PC-9 (cell line): ENCODE measurements at regions not wholly inside any gene's neighbourhood (a gene's known extent, or its start where the extent isn't known, plus 50 kb on each side); places are given as distances from the start of the nearest gene placed in this dataset.

Source experiments
- BruUV-seq: library from RNA; stranded (reverse); fragments of 400-500 nt; replicated peaks from 2 replicates; lab custom pipeline; 2021; lab: Mats Ljungman, UMichigan
- CTCF ChIA-PET: fragments of 300-600 bp; sonication (Branson Sonifier 250); formaldehyde crosslinking; loops from one replicate; lab custom pipeline; 2022; ENCODE audit warnings: antibody characterized with exemption; lab: Charles Lee
- POLR2A ChIA-PET: fragments of 300-600 bp; sonication (Branson Sonifier 250); formaldehyde crosslinking; loops from one replicate; lab custom pipeline; 2022; ENCODE audit warnings: antibody characterized with exemption; ENCODE audit not compliant: unreplicated experiment; lab: Charles Lee
- DNase-seq, 2 experiments: peaks; one replicate each; pipeline versions ENCODE4 v3.0.0 to v3.0.0-alpha.2; 2015 to 2022; ENCODE audit warnings: mixed read lengths in 1 of 2
- H2AFZ ChIP-seq: fragments of 200-600 bp; sonication (generic); 2 replicates; pipeline ENCODE4 v1.8.1; 2017; ENCODE audit warnings: antibody characterized with exemption
- H3F3A ChIP-seq: fragments of 200-600 bp; sonication (generic); 2 replicates; pipeline ENCODE4 v1.8.1; 2017; ENCODE audit warnings: antibody characterized with exemption, mild to moderate bottlenecking, low read depth; ENCODE audit not compliant: insufficient read depth
- H3K27ac ChIP-seq: fragments of 200-600 bp; sonication (generic); 2 replicates; pipeline ENCODE4 v1.6.1; 2016; ENCODE audit warnings: mixed run types
- H3K27me3 ChIP-seq: fragments of 200-600 bp; sonication (generic); 2 replicates; pipeline ENCODE4 v1.6.1; 2016; ENCODE audit warnings: low read depth, mixed run types; ENCODE audit not compliant: insufficient read depth
- H3K36me3 ChIP-seq: fragments of 200-600 bp; sonication (generic); 2 replicates; pipeline ENCODE4 v1.6.1; 2016; ENCODE audit warnings: low read depth, mixed run types
- H3K4me1 ChIP-seq: fragments of 200-600 bp; sonication (generic); replicated peaks from 2 replicates; pipeline ENCODE4 v1.6.1; 2016; ENCODE audit warnings: mixed run types; ENCODE audit not compliant: insufficient read depth
- H3K4me2 ChIP-seq: fragments of 200-600 bp; sonication (generic); 2 replicates; pipeline ENCODE4 v1.6.1; 2017; ENCODE audit warnings: mixed run types
- H3K4me3 ChIP-seq: fragments of 200-600 bp; sonication (generic); 2 replicates; pipeline ENCODE4 v1.6.1; 2016; ENCODE audit warnings: mixed run types
- H3K79me2 ChIP-seq: fragments of 200-600 bp; sonication (generic); 2 replicates; pipeline ENCODE4 v1.6.1; 2017; ENCODE audit warnings: low read depth, mixed run types
- H3K9me2 ChIP-seq: fragments of 200-600 bp; sonication (generic); 2 replicates; pipeline ENCODE4 v1.8.1; 2017; ENCODE audit warnings: mild to moderate bottlenecking; ENCODE audit not compliant: insufficient read depth
- H3K9me3 ChIP-seq: fragments of 200-600 bp; sonication (generic); 2 replicates; pipeline ENCODE4 v1.8.1; 2016; ENCODE audit warnings: low read depth; ENCODE audit not compliant: insufficient read depth
- H4K20me1 ChIP-seq: fragments of 200-600 bp; sonication (generic); 2 replicates; pipeline ENCODE4 v1.8.1; 2017; ENCODE audit not compliant: insufficient read depth
- CTCF ChIP-seq: fragments of 200-600 bp; sonication (generic); conservative IDR thresholded peaks from 2 replicates; pipeline ENCODE4 v1.6.1; 2017; ENCODE audit warnings: mixed run types, antibody characterized with exemption, mild to moderate bottlenecking, moderate library complexity
- EZH2 ChIP-seq: fragments of 200-600 bp; sonication (generic); IDR thresholded peaks from 2 replicates; pipeline ENCODE4 v1.8.0; 2017; ENCODE audit warnings: antibody characterized with exemption, low read depth
- intact Hi-C: fragments of 100-400 bp; cut with micrococcal nuclease; formaldehyde crosslinking; loops from one replicate; pipeline ENCODE4 v1.10.0; 2022; ENCODE audit not compliant: unreplicated experiment

DNA sequence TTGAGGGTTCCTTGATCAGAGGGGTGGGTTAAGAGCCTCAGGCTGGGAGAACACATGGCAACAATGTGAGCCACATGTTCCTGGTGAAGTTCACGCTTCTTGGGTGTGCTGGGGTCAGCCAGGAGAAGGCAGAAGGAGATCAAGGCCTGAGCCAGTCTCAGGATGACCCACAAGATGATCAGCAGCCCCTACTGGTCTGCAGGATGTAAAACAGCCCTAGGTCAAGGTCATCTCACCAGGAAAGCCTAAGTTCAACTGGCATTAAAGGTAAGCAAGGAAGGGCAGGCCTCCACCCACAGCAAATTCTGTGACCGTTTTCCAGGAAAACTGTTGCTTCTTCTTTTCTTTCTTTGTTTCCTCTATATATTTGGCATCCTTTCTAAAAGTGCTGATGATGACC lies 156.7 kb upstream of the KIRREL3 start:
- no TSS peak for BruUV-seq

DNA sequence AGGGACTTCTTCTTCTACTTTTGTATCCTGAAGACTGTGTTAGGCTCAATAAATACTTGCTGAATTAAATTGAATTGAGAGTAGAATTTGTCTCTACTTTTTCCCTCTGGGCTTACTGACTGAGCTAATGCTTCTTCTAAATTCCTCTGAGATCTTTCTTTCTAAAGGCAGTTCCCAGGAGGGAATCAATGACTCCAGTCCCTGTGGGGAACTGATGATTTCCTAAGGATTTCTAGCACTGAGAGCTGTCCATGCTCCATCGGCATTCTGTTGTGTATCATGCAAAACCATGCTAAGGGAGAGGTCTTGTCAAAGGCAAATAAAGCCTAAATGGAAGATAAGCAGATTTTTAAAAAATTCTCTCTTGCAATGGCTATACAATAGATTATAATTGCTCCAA lies 148.8 kb upstream of the KIRREL3 start:
- no peak overlapping the region for H3K27ac ChIP-seq
- H4K20me1 ChIP-seq = no peaks in the 10 kb centered on the region
- H3K9me2 ChIP-seq = no peaks in the 10 kb centered on the region
- DNase-seq = no peak
- TF ChIP-seq CTCF (no peak), EZH2 (no peak)
- H3K9me3 ChIP-seq = no peaks in the 10 kb centered on the region
- no peaks in the 10 kb centered on the region for H3K4me1 ChIP-seq
- no peaks in the 10 kb centered on the region for H3K36me3 ChIP-seq
- intact Hi-C loops = no loop called here
- POLR2A ChIA-PET = no interaction called here
- no peak overlapping the region for H3K4me2 ChIP-seq
- no peaks in the 10 kb centered on the region for H3K79me2 ChIP-seq
- no peak overlapping the region for H2AFZ ChIP-seq
- no TSS peak for BruUV-seq
- CTCF ChIA-PET = no interaction called here
- no peak overlapping the region for H3K4me3 ChIP-seq
- no peaks in the 10 kb centered on the region for H3K27me3 ChIP-seq
- H3F3A ChIP-seq = no peaks in the 10 kb centered on the region

More for the DNA sequence above, 156.7 kb upstream of the KIRREL3 start:
- intact Hi-C loops = no loop called here
- Histone ChIP-seq H3K9me2 (no peaks in the 10 kb centered on the region), H3K36me3 (no peaks in the 10 kb centered on the region), H3K4me1 (no peaks in the 10 kb centered on the region), H2AFZ (no peak overlapping the region), H3K27me3 (0 out of 2 replicates have a peak, but pooled peaks cover 3% of the 10 kb centered on the region), H3K4me2 (no peak overlapping the region), H3K27ac (no peak overlapping the region), H3K9me3 (no peaks in the 10 kb centered on the region), H3F3A (no peaks in the 10 kb centered on the region), H3K79me2 (no peaks in the 10 kb centered on the region), H4K20me1 (no peaks in the 10 kb centered on the region), H3K4me3 (no peak overlapping the region)
- TF ChIP-seq CTCF (no peak), EZH2 (no peak)
- ChIA-PET CTCF (no interaction called here), POLR2A (no interaction called here)
- no peak for DNase-seq

GRCh38 chr11:127143251-127143650 lies 142.7 kb upstream of the KIRREL3 start:
- POLR2A ChIA-PET = no interaction called here

More at GRCh38 chr11:127143251-127143650, 142.7 kb upstream of the KIRREL3 start:
- H3K4me1 ChIP-seq = no peaks in the 10 kb centered on the region
- H3K36me3 ChIP-seq = no peaks in the 10 kb centered on the region
- H3K9me2 ChIP-seq = no peaks in the 10 kb centered on the region
- no peaks in the 10 kb centered on the region for H4K20me1 ChIP-seq
- TF ChIP-seq EZH2 = no peak
- TF ChIP-seq CTCF = no peak
- no peak overlapping the region for H3K4me2 ChIP-seq
- no peak overlapping the region for H3K27ac ChIP-seq
- CTCF ChIA-PET = no interaction called here
- intact Hi-C loops = no loop called here
- no peaks in the 10 kb centered on the region for H3F3A ChIP-seq
- peaks cover 27% of the 10 kb centered on the region for H3K27me3 ChIP-seq
- no peak overlapping the region for H2AFZ ChIP-seq
- H3K4me3 ChIP-seq = no peak overlapping the region
- no peak for DNase-seq
- no peaks in the 10 kb centered on the region for H3K79me2 ChIP-seq
- H3K9me3 ChIP-seq = no peaks in the 10 kb centered on the region
- no TSS peak for BruUV-seq
